H9 (cell line): ENCODE measurements at regions not wholly inside any gene's neighbourhood (a gene's known extent, or its start where the extent isn't known, plus 50 kb on each side); places are given as distances from the start of the nearest gene placed in this dataset.

Source experiments
- DNase-seq: peaks from one replicate; pipeline ENCODE4 v3.0.0-alpha.2; 2017
- H2AFZ ChIP-seq: one replicate; pipeline ENCODE4 v1.6.1; 2013; ENCODE audit warnings: mild to moderate bottlenecking, low read length, control low read depth, moderate library complexity
- H2AK5ac ChIP-seq: 2 replicates; pipeline ENCODE4 v1.6.1; 2013; ENCODE audit warnings: low read length, control low read depth, mixed read lengths; ENCODE audit not compliant: insufficient read length
- H2BK120ac ChIP-seq: one replicate; pipeline ENCODE4 v1.6.1; 2013; ENCODE audit warnings: low read depth, mild to moderate bottlenecking, low read length, control low read depth, inconsistent platforms; ENCODE audit not compliant: poor library complexity, severe bottlenecking
- H2BK12ac ChIP-seq: 2 replicates; pipeline ENCODE4 v1.6.1; 2013; ENCODE audit warnings: low read length, control low read depth, mixed read lengths, low read depth; ENCODE audit not compliant: insufficient read length
- H2BK15ac ChIP-seq: 2 replicates; pipeline ENCODE4 v1.6.1; 2013; ENCODE audit warnings: low read depth, low read length, control low read depth
- H2BK20ac ChIP-seq: one replicate; pipeline ENCODE4 v1.6.1; 2013; ENCODE audit warnings: low read depth, mild to moderate bottlenecking, low read length, control low read depth, inconsistent platforms; ENCODE audit not compliant: poor library complexity, severe bottlenecking
- H2BK5ac ChIP-seq: 2 replicates; pipeline ENCODE4 v1.6.1; 2013; ENCODE audit warnings: low read length, control low read depth, mixed read lengths; ENCODE audit not compliant: insufficient read length
- H3K14ac ChIP-seq: 2 replicates; pipeline ENCODE4 v1.6.1; 2013; ENCODE audit warnings: low read length, control low read depth; ENCODE audit not compliant: insufficient read depth
- H3K18ac ChIP-seq: 2 replicates; pipeline ENCODE4 v1.6.1; 2013; ENCODE audit warnings: low read depth, mild to moderate bottlenecking, mixed read lengths, low read length, control low read depth; ENCODE audit not compliant: insufficient read length
- H3K23ac ChIP-seq: 2 replicates; pipeline ENCODE4 v1.6.1; 2013; ENCODE audit warnings: low read length, control low read depth, mixed read lengths, low read depth; ENCODE audit not compliant: insufficient read length
- H3K23me2 ChIP-seq: 2 replicates; pipeline ENCODE4 v1.6.1; 2013; ENCODE audit warnings: low read depth, mild to moderate bottlenecking, mixed read lengths, low read length, control low read depth; ENCODE audit not compliant: insufficient read length, poor library complexity, severe bottlenecking
- H3K27ac ChIP-seq: 2 replicates; pipeline ENCODE4 v1.5.1; 2013; ENCODE audit warnings: low read length, control low read depth, mixed read lengths, low read depth; ENCODE audit not compliant: insufficient read length
- H3K27me3 ChIP-seq: 2 replicates; pipeline ENCODE4 v1.6.1; 2013; ENCODE audit warnings: low read length, control low read depth, inconsistent platforms; ENCODE audit not compliant: insufficient read depth
- H3K4ac ChIP-seq: 2 replicates; pipeline ENCODE4 v1.6.1; 2013; ENCODE audit warnings: low read depth, mild to moderate bottlenecking, control low read depth, inconsistent platforms, low read length, moderate library complexity
- H3K4me1 ChIP-seq: 2 replicates; pipeline ENCODE4 v1.6.1; 2013; ENCODE audit warnings: low read length, control low read depth, inconsistent platforms; ENCODE audit not compliant: insufficient read depth
- H3K4me2 ChIP-seq: 2 replicates; pipeline ENCODE4 v1.6.1; 2013; ENCODE audit warnings: low read length, control low read depth, mixed read lengths; ENCODE audit not compliant: insufficient read length, insufficient read depth
- H3K56ac ChIP-seq: 2 replicates; pipeline ENCODE4 v1.6.1; 2013; ENCODE audit warnings: low read depth, mild to moderate bottlenecking, mixed read lengths, low read length, control low read depth; ENCODE audit not compliant: insufficient read length
- H3K79me1 ChIP-seq: 2 replicates; pipeline ENCODE4 v1.6.1; 2013; ENCODE audit warnings: low read depth, mild to moderate bottlenecking, moderate library complexity, low read length, control low read depth, inconsistent platforms; ENCODE audit not compliant: insufficient read depth, poor library complexity, severe bottlenecking
- H3K79me2 ChIP-seq: 2 replicates; pipeline ENCODE4 v1.6.1; 2013; ENCODE audit warnings: low read length, control low read depth, inconsistent platforms; ENCODE audit not compliant: insufficient read depth
- H3K9ac ChIP-seq: 2 replicates; pipeline ENCODE4 v1.6.1; 2013; ENCODE audit warnings: low read length, control low read depth, mixed read lengths; ENCODE audit not compliant: insufficient read length; ENCODE audit errors: extremely low read depth
- H3K9me3 ChIP-seq: one replicate; pipeline ENCODE4 v1.6.1; 2013; ENCODE audit warnings: low read depth, low read length, inconsistent platforms; ENCODE audit not compliant: control insufficient read depth
- H3T11ph ChIP-seq: one replicate; pipeline ENCODE4 v1.6.1; 2013; ENCODE audit warnings: mild to moderate bottlenecking, low read length, control low read depth, inconsistent platforms
- H4K20me1 ChIP-seq: one replicate; pipeline ENCODE4 v1.6.1; 2013; ENCODE audit not compliant: control insufficient read depth, insufficient read length, insufficient read depth
- H4K5ac ChIP-seq: 2 replicates; pipeline ENCODE4 v1.6.1; 2013; ENCODE audit warnings: low read depth, mild to moderate bottlenecking, mixed read lengths, low read length, control low read depth; ENCODE audit not compliant: insufficient read length
- H4K8ac ChIP-seq: replicated peaks from 2 replicates; pipeline ENCODE4 v1.6.1; 2013; ENCODE audit warnings: low read length, control low read depth, mixed read lengths, low read depth; ENCODE audit not compliant: insufficient read length
- H4K91ac ChIP-seq: 2 replicates; pipeline ENCODE4 v1.6.1; 2013; ENCODE audit warnings: low read depth, mild to moderate bottlenecking, moderate library complexity, mixed read lengths, low read length, control low read depth; ENCODE audit not compliant: insufficient read length
- H3K27ac Mint-ChIP-seq, 3 experiments: 2 replicates in 2 of 3; 3 replicates in 1 of 3; pipeline ENCODE4 v1.8.0; 2020 to 2021; ENCODE audit warnings: mixed read lengths in 3 of 3, mild to moderate bottlenecking in 1 of 3, moderate library complexity in 1 of 3
- H3K27me3 Mint-ChIP-seq: 2 replicates; pipeline ENCODE4 v1.8.0; 2021; ENCODE audit warnings: low read depth, mild to moderate bottlenecking, moderate library complexity, mixed read lengths
- H3K36me3 Mint-ChIP-seq, 3 experiments: 2 replicates in 2 of 3; 3 replicates in 1 of 3; pipeline ENCODE4 v1.8.0; 2020 to 2021; ENCODE audit warnings: low read depth in 3 of 3, mixed read lengths in 3 of 3; ENCODE audit not compliant: insufficient read depth in 1 of 3
- H3K4me1 Mint-ChIP-seq, 2 experiments: 2 replicates each; pipeline ENCODE4 v1.8.0; 2020; ENCODE audit warnings: mixed read lengths in 2 of 2
- H3K4me3 Mint-ChIP-seq, 2 experiments: 2 replicates in 1 of 2; 3 replicates in 1 of 2; pipeline ENCODE4 v1.8.0; 2020 to 2021; ENCODE audit warnings: mild to moderate bottlenecking in 2 of 2, mixed read lengths in 2 of 2, moderate library complexity in 1 of 2
- H3K9me3 Mint-ChIP-seq, 2 experiments: 2 replicates in 1 of 2; 3 replicates in 1 of 2; pipeline ENCODE4 v1.8.0; 2020; ENCODE audit warnings: mild to moderate bottlenecking in 2 of 2, mixed read lengths in 2 of 2, moderate library complexity in 1 of 2
- WGBS: extraction: QIAGEN DNeasy Blood & Tissue Kit; methylation state at CpG from one replicate; pipeline ENCODE4 v1.1.7; 2013; ENCODE audit warnings: missing lambda C conversion rate, low lambda C conversion rate, mixed read lengths; ENCODE audit not compliant: insufficient read length; ENCODE audit errors: extremely low coverage; 5-methylcytosine and 5-hydroxymethylcytosine counted together
- TF ChIP-seq, protein P1 (sequence below): fragments of 200-600 bp; sonication (generic); conservative IDR thresholded peaks from 3 replicates; pipeline ENCODE4 v1.8.0; 2021; ENCODE audit warnings: antibody characterized with exemption, mild to moderate bottlenecking

DNA sequence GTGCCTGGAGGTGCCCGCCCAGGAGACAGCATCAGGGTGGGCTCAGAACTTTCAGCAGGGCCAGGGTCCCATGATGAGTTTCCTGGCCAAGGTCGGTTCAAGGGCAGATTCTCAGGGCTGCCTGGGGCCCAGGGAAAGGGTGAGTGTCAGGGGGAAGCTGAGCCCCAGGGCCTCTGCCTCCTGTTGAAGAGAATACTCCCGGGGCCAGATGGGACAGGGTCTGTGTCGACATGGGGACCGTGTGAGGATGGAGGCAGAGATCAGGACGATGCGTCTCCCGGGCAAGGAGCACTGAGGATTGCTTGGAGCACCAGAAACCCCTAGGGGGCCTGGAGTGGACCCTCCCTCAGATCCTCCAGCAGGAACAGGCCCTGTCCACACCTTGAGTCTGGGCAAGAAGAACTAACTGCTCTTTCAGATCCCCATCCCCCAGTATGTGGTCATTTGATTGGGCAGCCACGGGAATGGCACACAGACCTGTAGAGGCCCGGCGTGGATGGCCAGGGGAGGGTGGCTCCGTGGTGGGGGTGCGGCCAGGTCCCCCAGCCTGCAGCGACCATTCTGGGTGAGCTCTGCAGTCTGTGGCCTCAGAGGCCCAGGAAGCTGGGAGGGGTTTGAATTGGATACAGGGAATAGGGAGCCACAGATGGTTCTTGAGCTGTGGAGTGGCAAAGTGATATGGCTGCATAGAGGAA lies 1078.7 kb downstream of the BRD1 start:
- H2BK15ac ChIP-seq, result no peak overlapping the region
- WGBS, result no CpG with 5 or more reads among the region's 14 CpGs
- H3K4me3 Mint-ChIP-seq, result no peak overlapping the region
- H3K14ac ChIP-seq, result no peak overlapping the region
- H3K23me2 ChIP-seq, result no peaks in the 10 kb centered on the region
- H2BK20ac ChIP-seq, result no peak overlapping the region
- no peak overlapping the region for H2BK120ac ChIP-seq
- no peak overlapping the region for H2BK12ac ChIP-seq
- H3K4ac ChIP-seq, result no peak overlapping the region
- H3K27ac ChIP-seq, result no peak overlapping the region
- no peak overlapping the region for H4K91ac ChIP-seq
- no peaks in the 10 kb centered on the region for H3K79me1 ChIP-seq
- no peaks in the 10 kb centered on the region for H3K36me3 Mint-ChIP-seq
- no peak overlapping the region for H2AK5ac ChIP-seq
- no peak for DNase-seq
- H3K27me3 Mint-ChIP-seq, result no peaks in the 10 kb centered on the region
- H3T11ph ChIP-seq, result no peak overlapping the region
- no peak overlapping the region for H3K18ac ChIP-seq
- H3K79me2 ChIP-seq, result no peaks in the 10 kb centered on the region
- no peaks in the 10 kb centered on the region for H4K20me1 ChIP-seq
- TF ChIP-seq, protein P1, sequence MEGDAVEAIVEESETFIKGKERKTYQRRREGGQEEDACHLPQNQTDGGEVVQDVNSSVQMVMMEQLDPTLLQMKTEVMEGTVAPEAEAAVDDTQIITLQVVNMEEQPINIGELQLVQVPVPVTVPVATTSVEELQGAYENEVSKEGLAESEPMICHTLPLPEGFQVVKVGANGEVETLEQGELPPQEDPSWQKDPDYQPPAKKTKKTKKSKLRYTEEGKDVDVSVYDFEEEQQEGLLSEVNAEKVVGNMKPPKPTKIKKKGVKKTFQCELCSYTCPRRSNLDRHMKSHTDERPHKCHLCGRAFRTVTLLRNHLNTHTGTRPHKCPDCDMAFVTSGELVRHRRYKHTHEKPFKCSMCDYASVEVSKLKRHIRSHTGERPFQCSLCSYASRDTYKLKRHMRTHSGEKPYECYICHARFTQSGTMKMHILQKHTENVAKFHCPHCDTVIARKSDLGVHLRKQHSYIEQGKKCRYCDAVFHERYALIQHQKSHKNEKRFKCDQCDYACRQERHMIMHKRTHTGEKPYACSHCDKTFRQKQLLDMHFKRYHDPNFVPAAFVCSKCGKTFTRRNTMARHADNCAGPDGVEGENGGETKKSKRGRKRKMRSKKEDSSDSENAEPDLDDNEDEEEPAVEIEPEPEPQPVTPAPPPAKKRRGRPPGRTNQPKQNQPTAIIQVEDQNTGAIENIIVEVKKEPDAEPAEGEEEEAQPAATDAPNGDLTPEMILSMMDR, result no peak
- no peak overlapping the region for H4K8ac ChIP-seq
- no peak overlapping the region for H3K23ac ChIP-seq
- no peak overlapping the region for H4K5ac ChIP-seq
- H3K9ac ChIP-seq, result no peak overlapping the region
- H3K27me3 ChIP-seq, result no peaks in the 10 kb centered on the region
- H3K27ac Mint-ChIP-seq, result no peak overlapping the region
- H3K56ac ChIP-seq, result no peak overlapping the region
- no peaks in the 10 kb centered on the region for H3K9me3 ChIP-seq
- no peak overlapping the region for H3K4me2 ChIP-seq
- no peaks in the 10 kb centered on the region for H3K9me3 Mint-ChIP-seq
- no peak overlapping the region for H2AFZ ChIP-seq
- H3K4me1 Mint-ChIP-seq, result peaks cover 0 to 4% of the 10 kb centered on the region in 2 experiments; a peak in 1 of 4 replicates
- H3K4me1 ChIP-seq, result no peaks in the 10 kb centered on the region
- H2BK5ac ChIP-seq, result no peak overlapping the region
